ENCODE measurements at regions not wholly inside any gene's neighbourhood (a gene's known extent, or its start where the extent isn't known, plus 50 kb on each side); places are given as distances from the start of the nearest gene placed in this dataset.

DNA sequence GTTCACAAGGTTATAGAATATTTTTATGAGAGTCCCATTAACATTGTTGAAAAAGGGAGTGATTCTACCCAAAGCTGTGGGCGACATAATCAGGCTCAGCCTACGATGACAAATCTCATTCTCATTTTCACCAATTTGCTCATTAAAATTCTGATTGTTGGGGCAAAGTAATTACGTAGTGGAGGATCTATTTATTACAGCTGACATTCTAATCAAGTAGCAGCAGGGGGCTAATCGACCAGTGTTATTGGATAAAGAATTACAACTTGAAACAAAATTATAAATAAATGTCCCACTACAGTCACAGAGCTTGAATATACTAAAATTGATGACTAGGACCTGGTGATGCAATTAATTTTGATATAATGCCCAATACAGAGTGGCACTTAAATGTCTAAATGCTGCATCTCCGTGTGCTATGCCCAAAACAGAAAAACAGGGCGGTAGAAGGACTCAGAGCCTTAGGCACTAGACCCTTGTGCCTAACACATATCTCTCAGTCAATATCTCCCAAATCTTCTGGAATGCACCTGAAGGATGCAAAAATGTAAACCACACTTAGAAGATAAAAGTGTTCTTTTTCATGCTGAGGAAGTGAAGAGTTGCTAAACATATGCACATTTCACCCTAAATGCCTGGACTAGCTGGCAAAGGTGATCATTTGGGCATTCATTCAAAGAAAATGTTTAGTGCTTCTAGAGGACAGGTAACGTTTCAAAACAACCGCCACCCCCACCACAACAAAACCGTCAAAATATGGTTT is 88.3 kb downstream of the CD24 start:
- in situ Hi-C loops (cut with MboI; ENCODE audit: low pct_unique_long_range_greater_than_20kb, low sequenced_read_pairs, unreplicated experiment), result no loop called here
- DNase-seq (ENCODE audit: low spot score), result no peak
- TF ChIP-seq, protein P1, sequence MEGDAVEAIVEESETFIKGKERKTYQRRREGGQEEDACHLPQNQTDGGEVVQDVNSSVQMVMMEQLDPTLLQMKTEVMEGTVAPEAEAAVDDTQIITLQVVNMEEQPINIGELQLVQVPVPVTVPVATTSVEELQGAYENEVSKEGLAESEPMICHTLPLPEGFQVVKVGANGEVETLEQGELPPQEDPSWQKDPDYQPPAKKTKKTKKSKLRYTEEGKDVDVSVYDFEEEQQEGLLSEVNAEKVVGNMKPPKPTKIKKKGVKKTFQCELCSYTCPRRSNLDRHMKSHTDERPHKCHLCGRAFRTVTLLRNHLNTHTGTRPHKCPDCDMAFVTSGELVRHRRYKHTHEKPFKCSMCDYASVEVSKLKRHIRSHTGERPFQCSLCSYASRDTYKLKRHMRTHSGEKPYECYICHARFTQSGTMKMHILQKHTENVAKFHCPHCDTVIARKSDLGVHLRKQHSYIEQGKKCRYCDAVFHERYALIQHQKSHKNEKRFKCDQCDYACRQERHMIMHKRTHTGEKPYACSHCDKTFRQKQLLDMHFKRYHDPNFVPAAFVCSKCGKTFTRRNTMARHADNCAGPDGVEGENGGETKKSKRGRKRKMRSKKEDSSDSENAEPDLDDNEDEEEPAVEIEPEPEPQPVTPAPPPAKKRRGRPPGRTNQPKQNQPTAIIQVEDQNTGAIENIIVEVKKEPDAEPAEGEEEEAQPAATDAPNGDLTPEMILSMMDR (IDR thresholded peaks at IDR 0.05; ENCODE audit: extremely low read depth, insufficient read depth, missing control alignments), result no peak

DNA sequence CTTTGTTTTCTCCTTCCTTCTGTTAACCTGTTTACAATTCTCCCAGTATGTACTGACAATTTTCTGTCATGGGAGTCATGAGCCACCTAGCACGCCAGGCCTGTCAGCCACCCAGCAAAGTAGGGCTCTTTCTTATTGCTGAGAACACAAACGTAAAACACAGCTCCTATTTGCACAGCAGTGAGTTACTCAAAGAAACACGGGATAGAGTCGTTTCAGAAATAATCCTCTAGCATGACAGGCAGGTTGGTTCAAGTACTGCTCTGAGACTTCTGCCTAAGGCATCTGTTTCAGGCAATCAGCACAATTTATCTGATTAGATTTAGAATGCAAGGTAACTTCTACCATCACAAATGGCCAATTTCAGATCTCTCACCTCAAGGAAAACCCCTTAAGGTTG is 88.8 kb downstream of the CD24 start:
- DNase-seq (ENCODE audit: low spot score), result no peak
- TF ChIP-seq, protein P1 (IDR thresholded peaks at IDR 0.05; ENCODE audit: extremely low read depth, insufficient read depth, missing control alignments), result no peak
- in situ Hi-C loops (cut with MboI; ENCODE audit: low pct_unique_long_range_greater_than_20kb, low sequenced_read_pairs, unreplicated experiment), result no loop called here

DNA sequence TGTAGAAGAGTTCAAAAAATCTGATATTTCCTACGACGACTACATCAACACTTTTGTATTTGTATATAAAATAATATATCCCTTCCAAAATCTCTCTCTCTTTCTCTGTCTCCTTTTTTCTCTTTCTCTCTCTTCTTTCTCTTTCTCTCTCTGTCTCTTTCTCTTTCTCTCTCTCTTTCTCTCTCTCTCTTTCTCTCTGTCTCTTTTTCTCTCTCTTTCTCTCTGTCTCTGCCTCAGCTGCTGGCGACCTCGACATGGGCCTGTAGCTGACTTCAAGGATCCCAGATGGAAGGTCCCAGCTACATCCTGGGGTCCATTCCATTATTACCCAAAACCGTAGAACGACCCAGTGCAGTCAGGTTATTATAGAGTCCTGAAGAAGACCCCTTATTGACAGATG is 90.0 kb downstream of the CD24 start:
- in situ Hi-C loops (cut with MboI; ENCODE audit: low pct_unique_long_range_greater_than_20kb, low sequenced_read_pairs, unreplicated experiment), result no loop called here
- TF ChIP-seq, protein P1 (IDR thresholded peaks at IDR 0.05; ENCODE audit: extremely low read depth, insufficient read depth, missing control alignments), result no peak
- no peak for DNase-seq (ENCODE audit: low spot score)

DNA sequence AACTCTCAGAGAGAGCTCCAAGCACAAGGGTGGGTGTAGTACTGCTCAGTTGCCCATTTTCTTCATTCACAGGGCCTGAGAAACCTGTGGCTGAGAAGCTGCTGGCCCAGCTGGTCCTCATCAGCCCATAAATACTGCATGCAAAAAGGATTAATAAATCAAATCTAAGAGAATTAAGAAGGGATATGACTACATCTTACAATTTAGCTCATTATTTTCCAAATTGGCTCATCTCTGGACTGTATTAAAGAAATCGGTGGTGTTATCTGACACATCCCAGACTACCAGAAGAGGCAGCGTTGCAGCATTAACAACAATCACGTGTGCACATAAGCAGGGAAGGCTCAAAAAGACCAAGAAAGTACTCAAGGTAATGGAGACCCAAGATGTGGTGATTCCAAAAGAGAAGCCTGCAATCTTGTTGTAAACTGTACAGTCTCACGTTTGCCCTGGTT is 90.7 kb downstream of the CD24 start:
- no peak for DNase-seq (ENCODE audit: low spot score)
- TF ChIP-seq, protein P1 (IDR thresholded peaks at IDR 0.05; ENCODE audit: extremely low read depth, insufficient read depth, missing control alignments), result peak; percentile 24
- in situ Hi-C loops (cut with MboI; ENCODE audit: low pct_unique_long_range_greater_than_20kb, low sequenced_read_pairs, unreplicated experiment), result no loop called here

DNA sequence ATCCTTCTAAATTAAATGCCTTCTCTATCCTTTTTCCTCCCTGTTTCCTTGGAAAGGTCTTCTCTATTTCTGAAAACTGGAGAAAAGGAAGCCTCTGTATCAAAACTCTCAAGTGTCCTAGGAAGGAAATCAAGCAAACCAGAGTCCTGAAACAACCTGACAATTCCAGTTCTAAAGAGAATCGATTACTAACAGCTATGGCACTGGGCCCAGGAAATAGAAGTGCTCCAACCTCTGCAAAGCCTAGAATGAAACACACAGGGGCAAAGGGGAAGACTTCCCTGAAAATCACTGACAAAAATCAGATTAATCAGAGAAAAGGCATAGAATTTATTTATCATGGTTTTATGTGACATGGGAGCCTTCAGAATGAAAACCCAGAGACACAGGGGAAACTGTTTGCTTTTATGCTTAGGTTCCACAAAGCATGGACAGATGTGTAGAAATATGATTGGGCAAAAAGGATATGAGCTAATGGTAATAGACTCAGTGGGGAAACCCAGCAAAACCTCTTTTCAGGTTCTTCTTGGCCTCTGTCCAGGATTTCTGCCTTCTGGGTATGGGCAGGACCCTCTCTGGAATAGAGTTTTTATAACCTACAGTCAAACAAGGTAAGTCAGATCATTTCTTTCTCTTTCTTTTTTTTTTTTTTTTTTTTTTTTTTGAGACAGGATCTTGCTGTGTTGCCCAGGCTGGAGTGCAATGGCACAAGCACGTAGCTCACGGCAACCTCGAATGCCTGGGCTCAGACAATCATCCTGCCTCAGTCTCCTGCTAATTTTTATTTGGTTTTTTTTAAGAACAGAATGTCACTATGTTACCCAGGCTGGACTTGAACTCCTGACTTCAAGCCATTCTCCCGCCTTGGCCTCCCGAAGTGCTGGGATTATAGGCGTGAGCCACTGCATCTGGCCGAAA is 91.7 kb downstream of the CD24 start:
- TF ChIP-seq, protein P1 (IDR thresholded peaks at IDR 0.05; ENCODE audit: extremely low read depth, insufficient read depth, missing control alignments), result no peak
- in situ Hi-C loops (cut with MboI; ENCODE audit: low pct_unique_long_range_greater_than_20kb, low sequenced_read_pairs, unreplicated experiment), result no loop called here
- no peak for DNase-seq (ENCODE audit: low spot score)

DNA sequence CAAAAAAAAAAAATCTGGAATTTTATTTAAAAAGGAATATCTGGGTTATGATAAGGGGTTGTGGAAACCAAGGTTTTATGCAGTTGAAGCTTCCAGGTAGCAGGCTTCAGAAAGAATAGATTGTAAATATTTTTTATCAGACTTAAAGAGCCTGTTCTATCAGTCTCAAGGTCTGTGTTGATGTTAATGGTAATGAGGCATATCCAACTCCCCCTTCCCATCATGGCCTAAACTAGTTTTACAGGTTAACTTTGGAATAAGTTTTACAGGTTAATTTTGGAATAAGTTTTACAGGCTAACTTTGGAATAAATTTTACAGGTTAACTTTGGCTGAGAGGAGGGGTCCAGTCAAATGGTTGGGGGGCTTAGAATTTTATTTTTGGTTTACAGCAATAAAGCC is 92.4 kb downstream of the CD24 start:
- in situ Hi-C loops (cut with MboI; ENCODE audit: low pct_unique_long_range_greater_than_20kb, low sequenced_read_pairs, unreplicated experiment), result no loop called here
- DNase-seq (ENCODE audit: low spot score), result no peak
- TF ChIP-seq, protein P1 (IDR thresholded peaks at IDR 0.05; ENCODE audit: extremely low read depth, insufficient read depth, missing control alignments), result no peak
